H9 (cell line): ENCODE measurements at regions not wholly inside any gene's neighbourhood (a gene's known extent, or its start where the extent isn't known, plus 50 kb on each side); places are given as distances from the start of the nearest gene placed in this dataset.

Experiments used
- DNase-seq: peaks from one replicate; pipeline ENCODE4 v3.0.0-alpha.2; 2017
- H2AFZ ChIP-seq: one replicate; pipeline ENCODE4 v1.6.1; 2013; ENCODE audit warnings: mild to moderate bottlenecking, low read length, control low read depth, moderate library complexity
- H2AK5ac ChIP-seq: 2 replicates; pipeline ENCODE4 v1.6.1; 2013; ENCODE audit warnings: low read length, control low read depth, mixed read lengths; ENCODE audit not compliant: insufficient read length
- H2BK120ac ChIP-seq: one replicate; pipeline ENCODE4 v1.6.1; 2013; ENCODE audit warnings: low read depth, mild to moderate bottlenecking, low read length, control low read depth, inconsistent platforms; ENCODE audit not compliant: poor library complexity, severe bottlenecking
- H2BK12ac ChIP-seq: 2 replicates; pipeline ENCODE4 v1.6.1; 2013; ENCODE audit warnings: low read length, control low read depth, mixed read lengths, low read depth; ENCODE audit not compliant: insufficient read length
- H2BK15ac ChIP-seq: 2 replicates; pipeline ENCODE4 v1.6.1; 2013; ENCODE audit warnings: low read depth, low read length, control low read depth
- H2BK20ac ChIP-seq: one replicate; pipeline ENCODE4 v1.6.1; 2013; ENCODE audit warnings: low read depth, mild to moderate bottlenecking, low read length, control low read depth, inconsistent platforms; ENCODE audit not compliant: poor library complexity, severe bottlenecking
- H2BK5ac ChIP-seq: 2 replicates; pipeline ENCODE4 v1.6.1; 2013; ENCODE audit warnings: low read length, control low read depth, mixed read lengths; ENCODE audit not compliant: insufficient read length
- H3K14ac ChIP-seq: 2 replicates; pipeline ENCODE4 v1.6.1; 2013; ENCODE audit warnings: low read length, control low read depth; ENCODE audit not compliant: insufficient read depth
- H3K18ac ChIP-seq: 2 replicates; pipeline ENCODE4 v1.6.1; 2013; ENCODE audit warnings: low read depth, mild to moderate bottlenecking, mixed read lengths, low read length, control low read depth; ENCODE audit not compliant: insufficient read length
- H3K23ac ChIP-seq: 2 replicates; pipeline ENCODE4 v1.6.1; 2013; ENCODE audit warnings: low read length, control low read depth, mixed read lengths, low read depth; ENCODE audit not compliant: insufficient read length
- H3K23me2 ChIP-seq: 2 replicates; pipeline ENCODE4 v1.6.1; 2013; ENCODE audit warnings: low read depth, mild to moderate bottlenecking, mixed read lengths, low read length, control low read depth; ENCODE audit not compliant: insufficient read length, poor library complexity, severe bottlenecking
- H3K27ac ChIP-seq: 2 replicates; pipeline ENCODE4 v1.5.1; 2013; ENCODE audit warnings: low read length, control low read depth, mixed read lengths, low read depth; ENCODE audit not compliant: insufficient read length
- H3K27me3 ChIP-seq: 2 replicates; pipeline ENCODE4 v1.6.1; 2013; ENCODE audit warnings: low read length, control low read depth, inconsistent platforms; ENCODE audit not compliant: insufficient read depth
- H3K4ac ChIP-seq: 2 replicates; pipeline ENCODE4 v1.6.1; 2013; ENCODE audit warnings: low read depth, mild to moderate bottlenecking, control low read depth, inconsistent platforms, low read length, moderate library complexity
- H3K4me1 ChIP-seq: 2 replicates; pipeline ENCODE4 v1.6.1; 2013; ENCODE audit warnings: low read length, control low read depth, inconsistent platforms; ENCODE audit not compliant: insufficient read depth
- H3K4me2 ChIP-seq: 2 replicates; pipeline ENCODE4 v1.6.1; 2013; ENCODE audit warnings: low read length, control low read depth, mixed read lengths; ENCODE audit not compliant: insufficient read length, insufficient read depth
- H3K56ac ChIP-seq: 2 replicates; pipeline ENCODE4 v1.6.1; 2013; ENCODE audit warnings: low read depth, mild to moderate bottlenecking, mixed read lengths, low read length, control low read depth; ENCODE audit not compliant: insufficient read length
- H3K79me1 ChIP-seq: 2 replicates; pipeline ENCODE4 v1.6.1; 2013; ENCODE audit warnings: low read depth, mild to moderate bottlenecking, moderate library complexity, low read length, control low read depth, inconsistent platforms; ENCODE audit not compliant: insufficient read depth, poor library complexity, severe bottlenecking
- H3K79me2 ChIP-seq: 2 replicates; pipeline ENCODE4 v1.6.1; 2013; ENCODE audit warnings: low read length, control low read depth, inconsistent platforms; ENCODE audit not compliant: insufficient read depth
- H3K9ac ChIP-seq: 2 replicates; pipeline ENCODE4 v1.6.1; 2013; ENCODE audit warnings: low read length, control low read depth, mixed read lengths; ENCODE audit not compliant: insufficient read length; ENCODE audit errors: extremely low read depth
- H3K9me3 ChIP-seq: one replicate; pipeline ENCODE4 v1.6.1; 2013; ENCODE audit warnings: low read depth, low read length, inconsistent platforms; ENCODE audit not compliant: control insufficient read depth
- H3T11ph ChIP-seq: one replicate; pipeline ENCODE4 v1.6.1; 2013; ENCODE audit warnings: mild to moderate bottlenecking, low read length, control low read depth, inconsistent platforms
- H4K20me1 ChIP-seq: one replicate; pipeline ENCODE4 v1.6.1; 2013; ENCODE audit not compliant: control insufficient read depth, insufficient read length, insufficient read depth
- H4K5ac ChIP-seq: 2 replicates; pipeline ENCODE4 v1.6.1; 2013; ENCODE audit warnings: low read depth, mild to moderate bottlenecking, mixed read lengths, low read length, control low read depth; ENCODE audit not compliant: insufficient read length
- H4K8ac ChIP-seq: replicated peaks from 2 replicates; pipeline ENCODE4 v1.6.1; 2013; ENCODE audit warnings: low read length, control low read depth, mixed read lengths, low read depth; ENCODE audit not compliant: insufficient read length
- H4K91ac ChIP-seq: 2 replicates; pipeline ENCODE4 v1.6.1; 2013; ENCODE audit warnings: low read depth, mild to moderate bottlenecking, moderate library complexity, mixed read lengths, low read length, control low read depth; ENCODE audit not compliant: insufficient read length
- H3K27ac Mint-ChIP-seq, 3 experiments: 2 replicates in 2 of 3; 3 replicates in 1 of 3; pipeline ENCODE4 v1.8.0; 2020 to 2021; ENCODE audit warnings: mixed read lengths in 3 of 3, mild to moderate bottlenecking in 1 of 3, moderate library complexity in 1 of 3
- H3K27me3 Mint-ChIP-seq: 2 replicates; pipeline ENCODE4 v1.8.0; 2021; ENCODE audit warnings: low read depth, mild to moderate bottlenecking, moderate library complexity, mixed read lengths
- H3K36me3 Mint-ChIP-seq, 3 experiments: 2 replicates in 2 of 3; 3 replicates in 1 of 3; pipeline ENCODE4 v1.8.0; 2020 to 2021; ENCODE audit warnings: low read depth in 3 of 3, mixed read lengths in 3 of 3; ENCODE audit not compliant: insufficient read depth in 1 of 3
- H3K4me1 Mint-ChIP-seq, 2 experiments: 2 replicates each; pipeline ENCODE4 v1.8.0; 2020; ENCODE audit warnings: mixed read lengths in 2 of 2
- H3K4me3 Mint-ChIP-seq, 2 experiments: 2 replicates in 1 of 2; 3 replicates in 1 of 2; pipeline ENCODE4 v1.8.0; 2020 to 2021; ENCODE audit warnings: mild to moderate bottlenecking in 2 of 2, mixed read lengths in 2 of 2, moderate library complexity in 1 of 2
- H3K9me3 Mint-ChIP-seq, 2 experiments: 2 replicates in 1 of 2; 3 replicates in 1 of 2; pipeline ENCODE4 v1.8.0; 2020; ENCODE audit warnings: mild to moderate bottlenecking in 2 of 2, mixed read lengths in 2 of 2, moderate library complexity in 1 of 2
- CTCF ChIP-seq: fragments of 200-600 bp; sonication (generic); conservative IDR thresholded peaks from 3 replicates; pipeline ENCODE4 v1.8.0; 2021; ENCODE audit warnings: antibody characterized with exemption, mild to moderate bottlenecking
- WGBS: extraction: QIAGEN DNeasy Blood & Tissue Kit; methylation state at CpG from one replicate; pipeline ENCODE4 v1.1.7; 2013; ENCODE audit warnings: missing lambda C conversion rate, low lambda C conversion rate, mixed read lengths; ENCODE audit not compliant: insufficient read length; ENCODE audit errors: extremely low coverage; 5-methylcytosine and 5-hydroxymethylcytosine counted together

GRCh38 chr6:81120280-81120679 lies 632.2 kb downstream of the TENT5A start:
- Histone ChIP-seq H3K79me2 (no peaks in the 10 kb centered on the region), H2BK12ac (no peak overlapping the region), H3K4me2 (no peak overlapping the region), H3T11ph (no peak overlapping the region), H3K9me3 (no peaks in the 10 kb centered on the region), H3K9ac (no peak overlapping the region), H2BK15ac (no peak overlapping the region), H3K4me1 (no peaks in the 10 kb centered on the region), H3K79me1 (no peaks in the 10 kb centered on the region), H3K27ac (no peak overlapping the region), H3K23ac (no peak overlapping the region), H2BK120ac (no peak overlapping the region), H2BK5ac (no peak overlapping the region), H3K4ac (no peak overlapping the region), H3K56ac (no peak overlapping the region), H3K23me2 (no peaks in the 10 kb centered on the region), H2BK20ac (no peak overlapping the region), H4K91ac (no peak overlapping the region), H4K5ac (no peak overlapping the region), H3K27me3 (no peaks in the 10 kb centered on the region), H2AK5ac (no peak overlapping the region), H4K20me1 (no peaks in the 10 kb centered on the region), H4K8ac (no peak overlapping the region), H3K14ac (no peak overlapping the region), H3K18ac (no peak overlapping the region), H2AFZ (no peak overlapping the region)
- H3K27ac Mint-ChIP-seq: no peak overlapping the region
- H3K9me3 Mint-ChIP-seq: peaks cover 21 to 39% of the 10 kb centered on the region in 2 experiments
- H3K4me3 Mint-ChIP-seq: no peak overlapping the region
- H3K4me1 Mint-ChIP-seq: no peaks in the 10 kb centered on the region
- no peaks in the 10 kb centered on the region for H3K27me3 Mint-ChIP-seq
- DNase-seq: no peak
- peaks cover 8 to 24% (median 9%) of the 10 kb centered on the region in 3 experiments; a peak in 6 of 7 replicates for H3K36me3 Mint-ChIP-seq
- no peak for TF ChIP-seq CTCF
- no CpG with 5 or more reads among the region's 3 CpGs for WGBS
